GM23248 (cell line): ENCODE measurements at regions not wholly inside any gene's neighbourhood (a gene's known extent, or its start where the extent isn't known, plus 50 kb on each side); places are given as distances from the start of the nearest gene placed in this dataset.
"Not testable (repeated sequence)": the region's sequence is repeated elsewhere in the genome, so short reads cannot be mapped to it uniquely, and the experiment has no call there.

Source experiments
- EZH2 ChIP-seq: fragments of 200-600 bp; sonication (generic); IDR thresholded peaks from 2 replicates; pipeline ENCODE4 v1.6.1; 2018; ENCODE audit warnings: antibody characterized with exemption, mild to moderate bottlenecking; ENCODE audit not compliant: insufficient read depth, poor library complexity, severe bottlenecking
- EZH2phosphoT487 ChIP-seq: fragments of 200-600 bp; sonication (generic); IDR thresholded peaks from 2 replicates; pipeline ENCODE4 v1.6.1; 2018; ENCODE audit warnings: antibody characterized with exemption, moderate library complexity, mild to moderate bottlenecking, low read depth; ENCODE audit not compliant: insufficient read depth

GRCh38 chr1:146409116-146409801 lies 180.4 kb upstream of the NOTCH2NLA start:
- not testable (repeated sequence) for TF ChIP-seq EZH2phosphoT487, EZH2
